ENCODE measurements at regions not wholly inside any gene's neighbourhood (a gene's known extent, or its start where the extent isn't known, plus 50 kb on each side); places are given as distances from the start of the nearest gene placed in this dataset.

DNA sequence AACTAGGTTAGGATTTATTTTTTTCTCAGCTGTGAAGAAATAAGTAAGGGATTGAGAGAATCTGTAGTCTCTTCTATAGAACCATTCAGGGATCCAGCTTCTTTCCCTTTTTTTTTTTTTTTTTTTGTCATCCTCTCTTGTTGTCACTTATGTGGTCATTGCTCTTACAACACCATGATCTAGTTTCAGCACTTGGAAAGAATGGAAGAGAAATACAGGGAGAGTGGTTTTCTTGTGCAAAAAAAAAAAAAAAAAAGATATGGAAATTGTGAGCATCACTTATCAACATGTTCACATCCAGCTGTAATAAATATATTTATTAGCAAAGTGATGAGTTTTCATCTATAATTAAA lies 599.3 kb downstream of the SLC6A15 start (continued):
- TF ChIP-seq, protein P1, sequence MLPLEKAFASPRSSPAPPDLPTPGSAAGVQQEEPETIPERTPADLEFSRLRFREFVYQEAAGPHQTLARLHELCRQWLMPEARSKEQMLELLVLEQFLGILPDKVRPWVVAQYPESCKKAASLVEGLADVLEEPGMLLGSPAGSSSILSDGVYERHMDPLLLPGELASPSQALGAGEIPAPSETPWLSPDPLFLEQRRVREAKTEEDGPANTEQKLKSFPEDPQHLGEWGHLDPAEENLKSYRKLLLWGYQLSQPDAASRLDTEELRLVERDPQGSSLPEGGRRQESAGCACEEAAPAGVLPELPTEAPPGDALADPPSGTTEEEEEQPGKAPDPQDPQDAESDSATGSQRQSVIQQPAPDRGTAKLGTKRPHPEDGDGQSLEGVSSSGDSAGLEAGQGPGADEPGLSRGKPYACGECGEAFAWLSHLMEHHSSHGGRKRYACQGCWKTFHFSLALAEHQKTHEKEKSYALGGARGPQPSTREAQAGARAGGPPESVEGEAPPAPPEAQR (tag by site-specific recombination; IDR thresholded peaks at IDR 0.05): no peak
- no peak for TF ChIP-seq ZNF274 (IDR thresholded peaks at IDR 0.05; ENCODE audit: low read length)
- TF ChIP-seq ZNF274 (tag by site-specific recombination; IDR thresholded peaks at IDR 0.05; ENCODE audit: borderline replicate concordance): no peak
- TF ChIP-seq ZBTB1 (tag by site-specific recombination; IDR thresholded peaks at IDR 0.05): no peak
- no peak for TF ChIP-seq ZNF23 (tag by site-specific recombination; IDR thresholded peaks at IDR 0.05; ENCODE audit: borderline replicate concordance)

DNA sequence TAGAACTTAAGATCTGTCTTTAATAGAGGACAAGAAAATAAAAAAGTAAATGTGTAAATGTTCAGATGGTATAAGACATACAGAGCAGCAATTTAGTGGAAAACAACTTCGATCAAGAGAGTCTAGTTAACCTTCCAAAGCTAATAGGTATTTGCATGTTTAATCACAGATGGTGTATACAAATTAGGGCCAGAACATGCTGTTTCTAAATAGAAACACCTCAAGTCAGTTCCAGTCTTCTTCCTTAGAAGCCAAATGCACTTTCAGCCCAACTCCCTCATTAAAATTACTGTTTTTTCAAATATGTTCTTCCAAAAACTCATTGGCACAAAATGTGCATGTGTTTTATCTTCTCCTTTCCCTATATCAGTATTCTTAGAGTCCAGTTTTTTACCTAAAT lies 604.4 kb downstream of the SLC6A15 start:
- POLR2A ChIA-PET: no interaction called here
- Histone ChIP-seq H3K4me3 (ENCODE audit: low read depth, low read length) (no peak overlapping the region), H3K27ac (ENCODE audit: extremely low read depth, low read depth, low read length) (no peak overlapping the region), H3K9me3 (ENCODE audit: control insufficient read depth, insufficient read depth, low read depth, low read length) (no peaks in the 10 kb centered on the region), H3K36me3 (ENCODE audit: control insufficient read depth in 2 of 2, insufficient read depth in 1 of 2, low read length in 2 of 2) (no peaks in the 10 kb centered on the region), H3K4me1 (ENCODE audit: control insufficient read depth, insufficient read depth, low read length) (no peaks in the 10 kb centered on the region)
- CTCF ChIA-PET: no interaction called here
- no peak for TF ChIP-seq ZNF10 (tag by site-specific recombination; IDR thresholded peaks at IDR 0.05)
- TF ChIP-seq ZNF548 (tag by site-specific recombination; IDR thresholded peaks at IDR 0.05): no peak
- no peak for TF ChIP-seq HOXC10 (CRISPR knock-in tag; IDR thresholded peaks at IDR 0.05)

DNA sequence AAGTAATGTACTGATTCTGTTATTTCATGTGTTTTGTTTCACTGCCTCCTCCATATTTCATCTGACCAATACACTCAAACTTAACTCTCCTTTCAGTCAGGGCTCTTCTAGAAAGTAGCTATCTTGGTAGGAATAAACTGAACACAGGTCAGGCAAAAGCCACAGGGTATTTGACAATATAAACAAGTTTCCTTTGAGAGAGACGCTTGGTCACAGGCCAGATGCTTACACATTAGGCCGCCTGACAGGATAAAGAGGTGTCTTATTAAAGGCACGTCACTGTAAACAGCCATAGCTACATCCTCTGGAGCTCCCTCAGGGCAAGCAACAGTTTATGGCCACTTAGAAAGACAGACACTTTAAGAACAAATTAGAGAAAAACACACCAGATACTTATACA lies 607.5 kb downstream of the SLC6A15 start:
- Histone ChIP-seq H3K36me3 (ENCODE audit: control insufficient read depth in 2 of 2, insufficient read depth in 1 of 2, low read length in 2 of 2) (no peaks in the 10 kb centered on the region), H3K4me3 (ENCODE audit: low read depth, low read length) (no peak overlapping the region), H3K27ac (ENCODE audit: extremely low read depth, low read depth, low read length) (no peak overlapping the region), H3K9me3 (ENCODE audit: control insufficient read depth, insufficient read depth, low read depth, low read length) (no peaks in the 10 kb centered on the region), H3K4me1 (ENCODE audit: control insufficient read depth, insufficient read depth, low read length) (no peaks in the 10 kb centered on the region)
- ChIA-PET POLR2A (no interaction called here), CTCF (no interaction called here)
- no peak for TF ChIP-seq ZNF174 (tag by site-specific recombination; IDR thresholded peaks at IDR 0.05)
- no peak for TF ChIP-seq ZNF146 (tag by site-specific recombination; IDR thresholded peaks at IDR 0.05)
- TF ChIP-seq ZNF707 (tag by site-specific recombination; IDR thresholded peaks at IDR 0.05): no peak

DNA sequence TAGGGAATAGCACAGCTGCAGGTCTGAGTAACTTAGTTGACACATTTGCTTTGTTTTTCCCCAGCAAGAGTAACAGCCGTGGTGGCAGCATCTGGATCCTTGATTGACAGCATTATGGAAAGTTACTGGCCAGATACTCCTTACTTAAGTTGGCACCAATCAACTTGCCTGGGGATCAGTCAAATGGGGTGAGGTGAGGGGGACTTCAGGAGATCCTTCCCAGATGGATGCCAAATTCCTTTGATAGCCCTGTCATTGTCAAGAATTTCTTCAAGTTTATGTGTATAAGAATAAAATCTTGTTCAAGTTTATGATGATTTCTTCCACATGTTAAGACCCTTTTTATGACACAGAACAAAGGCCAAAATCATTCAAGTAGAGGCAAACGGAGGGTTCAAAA lies 618.4 kb downstream of the SLC6A15 start:
- Histone ChIP-seq H3K27ac (ENCODE audit: extremely low read depth, low read depth, low read length) (no peak overlapping the region), H3K4me1 (ENCODE audit: control insufficient read depth, insufficient read depth, low read length) (no peaks in the 10 kb centered on the region), H3K36me3 (ENCODE audit: control insufficient read depth in 2 of 2, insufficient read depth in 1 of 2, low read length in 2 of 2) (no peaks in the 10 kb centered on the region), H3K9me3 (ENCODE audit: control insufficient read depth, insufficient read depth, low read depth, low read length) (no peaks in the 10 kb centered on the region), H3K4me3 (ENCODE audit: low read depth, low read length) (no peak overlapping the region)
- no peak for TF ChIP-seq ZNF670 (tag by site-specific recombination; IDR thresholded peaks at IDR 0.05; ENCODE audit: low read depth)
- TF ChIP-seq ZNF768 (tag by site-specific recombination; IDR thresholded peaks at IDR 0.05): no peak
- no peak for TF ChIP-seq FEZF1 (tag by site-specific recombination; IDR thresholded peaks at IDR 0.05)
- CTCF ChIA-PET: no interaction called here
- POLR2A ChIA-PET: no interaction called here

DNA sequence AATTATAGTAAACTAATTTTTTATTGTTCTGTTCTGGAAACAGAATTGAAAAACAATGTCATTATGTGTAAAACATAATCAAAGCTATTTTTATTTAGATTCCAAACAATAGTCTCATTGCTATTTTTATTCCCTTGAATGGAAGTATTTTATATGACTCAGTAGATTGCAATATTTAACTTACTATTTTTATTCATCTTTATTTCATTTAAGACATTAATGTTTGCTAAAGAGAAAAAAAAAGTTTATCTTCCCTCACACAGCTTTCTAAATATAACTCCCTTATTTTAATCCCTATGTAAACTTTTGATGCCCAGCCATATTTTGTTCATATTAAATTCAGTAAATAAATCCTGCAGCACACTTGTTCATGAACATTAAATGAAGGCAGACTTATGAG lies 622.4 kb downstream of the SLC6A15 start:
- Histone ChIP-seq H3K27ac (ENCODE audit: extremely low read depth, low read depth, low read length) (no peak overlapping the region), H3K36me3 (ENCODE audit: control insufficient read depth in 2 of 2, insufficient read depth in 1 of 2, low read length in 2 of 2) (no peaks in the 10 kb centered on the region), H3K4me1 (ENCODE audit: control insufficient read depth, insufficient read depth, low read length) (no peaks in the 10 kb centered on the region), H3K4me3 (ENCODE audit: low read depth, low read length) (no peak overlapping the region), H3K9me3 (ENCODE audit: control insufficient read depth, insufficient read depth, low read depth, low read length) (no peaks in the 10 kb centered on the region)
- POLR2A ChIA-PET: no interaction called here
- TF ChIP-seq, protein P2, sequence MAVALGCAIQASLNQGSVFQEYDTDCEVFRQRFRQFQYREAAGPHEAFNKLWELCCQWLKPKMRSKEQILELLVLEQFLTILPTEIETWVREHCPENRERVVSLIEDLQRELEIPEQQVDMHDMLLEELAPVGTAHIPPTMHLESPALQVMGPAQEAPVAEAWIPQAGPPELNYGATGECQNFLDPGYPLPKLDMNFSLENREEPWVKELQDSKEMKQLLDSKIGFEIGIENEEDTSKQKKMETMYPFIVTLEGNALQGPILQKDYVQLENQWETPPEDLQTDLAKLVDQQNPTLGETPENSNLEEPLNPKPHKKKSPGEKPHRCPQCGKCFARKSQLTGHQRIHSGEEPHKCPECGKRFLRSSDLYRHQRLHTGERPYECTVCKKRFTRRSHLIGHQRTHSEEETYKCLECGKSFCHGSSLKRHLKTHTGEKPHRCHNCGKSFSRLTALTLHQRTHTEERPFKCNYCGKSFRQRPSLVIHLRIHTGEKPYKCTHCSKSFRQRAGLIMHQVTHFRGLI (tag by site-specific recombination; IDR thresholded peaks at IDR 0.05): no peak
- TF ChIP-seq ZNF140 (tag by site-specific recombination; IDR thresholded peaks at IDR 0.05): no peak
- TF ChIP-seq SALL2 (tag by site-specific recombination; IDR thresholded peaks at IDR 0.05; ENCODE audit: borderline replicate concordance): no peak
- no peak for TF ChIP-seq ZNF629 (tag by site-specific recombination; IDR thresholded peaks at IDR 0.05)
- TF ChIP-seq SP3 (tag by site-specific recombination; IDR thresholded peaks at IDR 0.05): no peak
- CTCF ChIA-PET: no interaction called here
